Islet precursor cell (in vitro differentiated cells): ENCODE measurements at regions not wholly inside any gene's neighbourhood (a gene's known extent, or its start where the extent isn't known, plus 50 kb on each side); places are given as distances from the start of the nearest gene placed in this dataset.
"Not testable (repeated sequence)": the region's sequence is repeated elsewhere in the genome, so short reads cannot be mapped to it uniquely, and the experiment has no call there.

ENCODE experiments used
- DNase-seq: peaks from one replicate; pipeline ENCODE4 v3.0.0-alpha.2; 2018

- not testable (repeated sequence) for DNase-seq
Observed at GRCh38 chr21:8987896-8988295, 1533.5 kb upstream of the TPTE start.

GRCh38 chr21:8988696-8989095 is 1532.7 kb upstream of the TPTE start:
- no peak for DNase-seq

- DNase-seq: no peak
Observed at GRCh38 chr21:8989261-8989711, 1532.1 kb upstream of the TPTE start.

GRCh38 chr21:8989721-8990325 is 1531.6 kb upstream of the TPTE start:
- DNase-seq: peak; percentile 79

- DNase-seq: peak; percentile 68
Observed at GRCh38 chr21:8990326-8991087, 1530.9 kb upstream of the TPTE start.

- DNase-seq: peak; percentile 71
Observed at GRCh38 chr21:8991088-8991907, 1530.1 kb upstream of the TPTE start.

- DNase-seq: peak; percentile 66
Observed at GRCh38 chr21:8991968-8992621, 1529.3 kb upstream of the TPTE start.

- peak; percentile 72 for DNase-seq
Observed at GRCh38 chr21:8992731-8993174, 1528.6 kb upstream of the TPTE start.

- DNase-seq: no peak
Observed at GRCh38 chr21:8993284-8993942, 1528.0 kb upstream of the TPTE start.

- DNase-seq: no peak
Observed at GRCh38 chr21:8993943-8994639, 1527.3 kb upstream of the TPTE start.

GRCh38 chr21:8994640-8995511 is 1526.5 kb upstream of the TPTE start:
- no peak for DNase-seq

GRCh38 chr21:8996487-8996968 is 1524.9 kb upstream of the TPTE start:
- not testable (repeated sequence) for DNase-seq

GRCh38 chr21:8997011-8997440 is 1524.4 kb upstream of the TPTE start:
- DNase-seq: no peak

- DNase-seq: not testable (repeated sequence)
Observed at GRCh38 chr21:8997443-8998390, 1523.7 kb upstream of the TPTE start.

GRCh38 chr21:8998480-8998879 is 1522.9 kb upstream of the TPTE start:
- not testable (repeated sequence) for DNase-seq

GRCh38 chr21:8998946-8999681 is 1522.3 kb upstream of the TPTE start:
- DNase-seq: no peak

- not testable (repeated sequence) for DNase-seq
Observed at GRCh38 chr21:9000132-9000531, 1521.3 kb upstream of the TPTE start.

- not testable (repeated sequence) for DNase-seq
Observed at GRCh38 chr21:9000671-9001070, 1520.7 kb upstream of the TPTE start.
